H1 (cell line): ENCODE measurements at regions not wholly inside any gene's neighbourhood (a gene's known extent, or its start where the extent isn't known, plus 50 kb on each side); places are given as distances from the start of the nearest gene placed in this dataset.

Experiments used
- ATF2 ChIP-seq: IDR thresholded peaks from 2 replicates; pipeline ENCODE4 v1.6.1; 2012; ENCODE audit warnings: low read length, inconsistent platforms
- BACH1 ChIP-seq: IDR thresholded peaks from 2 replicates; pipeline ENCODE4 v1.6.1; 2012; ENCODE audit warnings: low read length, improper control_type of control experiment
- CEBPB ChIP-seq: IDR thresholded peaks from 2 replicates; pipeline ENCODE4 v1.6.1; 2012; ENCODE audit warnings: low read depth, low read length
- EZH2 ChIP-seq: fragments of 200-600 bp; sonication (generic); IDR thresholded peaks from 2 replicates; pipeline ENCODE4 v1.7.1; 2012; ENCODE audit warnings: low read depth, mild to moderate bottlenecking, moderate library complexity, low read length, inconsistent platforms; ENCODE audit not compliant: severe bottlenecking
- FOSL1 ChIP-seq: IDR thresholded peaks from 2 replicates; pipeline ENCODE4 v1.6.1; 2011; ENCODE audit warnings: mild to moderate bottlenecking, low read depth, low read length, moderate library complexity; ENCODE audit not compliant: insufficient read depth
- GABPA ChIP-seq: IDR thresholded peaks from 2 replicates; pipeline ENCODE4 v1.6.1; 2011; ENCODE audit warnings: mild to moderate bottlenecking, low read length, moderate library complexity, borderline replicate concordance; ENCODE audit not compliant: insufficient read depth
- NRF1 ChIP-seq: IDR thresholded peaks from 2 replicates; pipeline ENCODE4 v1.6.1; 2011; ENCODE audit warnings: mild to moderate bottlenecking, low read depth, low read length, improper control_type of control experiment
- POLR2A ChIP-seq, 2 experiments: IDR thresholded peaks; 1 replicate in 1 of 2; 2 replicates in 1 of 2; pipeline ENCODE4 v1.6.1; 2011; ENCODE audit warnings: low read depth in 2 of 2, low read length in 2 of 2, mild to moderate bottlenecking in 2 of 2; ENCODE audit errors: control extremely low read depth in 1 of 2
- RNF2 ChIP-seq: fragments of 200-900, 300-1000 bp; sonication (generic); IDR thresholded peaks from 2 replicates; pipeline ENCODE4 v1.7.1; 2016; ENCODE audit warnings: borderline replicate concordance, low read depth, mild to moderate bottlenecking, antibody characterized with exemption, low read length; ENCODE audit not compliant: poor library complexity, severe bottlenecking; ENCODE audit errors: missing control alignments
- TCF12 ChIP-seq: IDR thresholded peaks from 2 replicates; pipeline ENCODE4 v1.6.1; 2011; ENCODE audit warnings: low read depth, mild to moderate bottlenecking, low read length
- YY1 ChIP-seq: IDR thresholded peaks from 2 replicates; pipeline ENCODE4 v1.6.1; 2011; ENCODE audit warnings: low read depth, mild to moderate bottlenecking, low read length

GRCh38 chr12:30104971-30105370 is 321.2 kb upstream of the TMTC1 start (continued):
- TF ChIP-seq ATF2 (no peak), RNF2 (no peak), GABPA (no peak), POLR2A (IDR thresholded peaks at IDR 0.05; ENCODE audit: control extremely low read depth in 1 of 2, low read depth in 2 of 2, low read length in 2 of 2) (no peak), CEBPB (no peak), TCF12 (no peak), BACH1 (no peak), NRF1 (no peak), EZH2 (no peak), YY1 (no peak), FOSL1 (no peak)
- TF ChIP-seq, all 59 proteins: peak for 0
